ENCODE measurements at regions not wholly inside any gene's neighbourhood (a gene's known extent, or its start where the extent isn't known, plus 50 kb on each side); places are given as distances from the start of the nearest gene placed in this dataset.

- intact Hi-C loops (cut with micrococcal nuclease; ENCODE audit: unreplicated experiment): no loop called here
- ChIA-PET POLR2A (no interaction called here), CTCF (ENCODE audit: low intra/inter-chr PET ratio, low total read pairs) (no interaction called here)
- Histone ChIP-seq H3K4me1 (ENCODE audit: insufficient read depth, low read length) (no peaks in the 10 kb centered on the region), H3K79me2 (ENCODE audit: insufficient read depth, low read length) (no peaks in the 10 kb centered on the region), H3K4me3 (replicated peaks in 1 of 3; ENCODE audit: insufficient read depth in 1 of 3, low read depth in 2 of 3, low read length in 3 of 3) (no peak overlapping the region), H3K36me3 (replicated peaks in 1 of 2; ENCODE audit: control insufficient read depth in 1 of 2, insufficient read depth in 2 of 2, low read length in 2 of 2) (no peaks in the 10 kb centered on the region), H4K20me1 (ENCODE audit: insufficient read depth, low read length) (no peaks in the 10 kb centered on the region), H2AFZ (ENCODE audit: low read length) (no peak overlapping the region), H3K9me3 (ENCODE audit: low read length) (peaks cover 10% of the 10 kb centered on the region), H3K4me2 (ENCODE audit: low read depth, low read length) (no peak overlapping the region), H3K9ac (ENCODE audit: insufficient read depth, low read depth, low read length) (no peak overlapping the region), H3K27me3 (ENCODE audit: control insufficient read depth in 1 of 2, insufficient read depth in 2 of 2, low read length in 2 of 2) (no peaks in the 10 kb centered on the region), H3K27ac (ENCODE audit: extremely low read length, insufficient read depth, low read length) (no peak overlapping the region)
- DNase-seq (ENCODE audit: low spot score) (no peak), ATAC-seq (no peak), FAIRE-seq (no peak)
- under 1% methylated on average over 5 of the region's 5 CpGs for WGBS (ENCODE audit: low lambda C conversion rate)
- no TSS peak for BruUV-seq (replicated peaks)
- in situ Hi-C loops (cut with HindIII; ENCODE audit: extremely low pct_ligation_motif_present, low pct_unique_long_range_greater_than_20kb): no loop called here
- TF ChIP-seq SNAPC4 (CRISPR knock-in tag; IDR thresholded peaks at IDR 0.05): no peak
- no peak for TF ChIP-seq ZBED4 (CRISPR knock-in tag; IDR thresholded peaks at IDR 0.05; ENCODE audit: borderline replicate concordance)
- no peak for TF ChIP-seq RAD51 (IDR thresholded peaks at IDR 0.05; ENCODE audit: borderline replicate concordance)
- TF ChIP-seq HMG20A (CRISPR knock-in tag; IDR thresholded peaks at IDR 0.05; ENCODE audit: borderline replicate concordance): no peak
- TF ChIP-seq FOSL1 (CRISPR knock-in tag; IDR thresholded peaks at IDR 0.05; ENCODE audit: borderline replicate concordance): no peak
- TF ChIP-seq ZNF850 (CRISPR knock-in tag; conservative IDR thresholded peaks at IDR 0.05): no peak
- TF ChIP-seq GPBP1L1 (CRISPR knock-in tag; IDR thresholded peaks at IDR 0.05): no peak
- no peak for TF ChIP-seq CREB1 (IDR thresholded peaks at IDR 0.05)
- TF ChIP-seq CREB1 (CRISPR knock-in tag; IDR thresholded peaks at IDR 0.05): no peak
- no peak for TF ChIP-seq CERS6 (CRISPR knock-in tag; IDR thresholded peaks at IDR 0.05)
- TF ChIP-seq PPARG (CRISPR knock-in tag; conservative IDR thresholded peaks at IDR 0.05): no peak
- no peak for TF ChIP-seq RAD21 (CRISPR knock-in tag; IDR thresholded peaks at IDR 0.05)
- TF ChIP-seq ZEB1 (IDR thresholded peaks at IDR 0.05; ENCODE audit: insufficient replicate concordance, low read depth): no peak
- no peak for TF ChIP-seq ZNF878 (CRISPR knock-in tag; IDR thresholded peaks at IDR 0.05)
- no peak for TF ChIP-seq RELA (CRISPR knock-in tag; IDR thresholded peaks at IDR 0.05)
Observed at GRCh38 chr2:65678779-65679391, 246.5 kb upstream of the SPRED2 start.
